OCI-LY3 (cell line): ENCODE measurements at regions not wholly inside any gene's neighbourhood (a gene's known extent, or its start where the extent isn't known, plus 50 kb on each side); places are given as distances from the start of the nearest gene placed in this dataset.

Experiments used
- H2AFZ ChIP-seq: fragments of 200-600, 300-600 bp; shearing (Covaris generic); 2 replicates; pipeline ENCODE4 v1.6.0; 2014; ENCODE audit warnings: antibody characterized with exemption, low read depth, low read length
- H3K27ac ChIP-seq: fragments of 200-600, 300-600 bp; sonication (generic); 2 replicates; pipeline ENCODE4 v1.5.1; 2014; ENCODE audit warnings: mild to moderate bottlenecking, low read length, moderate library complexity, mixed read lengths
- H3K27me3 ChIP-seq: fragments of 200-600, 300-600 bp; sonication (generic); 2 replicates; pipeline ENCODE4 v1.6.1; 2014; ENCODE audit warnings: low read depth, low read length, mixed read lengths
- H3K36me3 ChIP-seq: fragments of 200-600, 300-600 bp; sonication (generic); replicated peaks from 2 replicates; pipeline ENCODE3; 2014; ENCODE audit warnings: low read depth, low read length, mixed read lengths
- H3K4me1 ChIP-seq: fragments of 300-600, 200-600 bp; sonication (generic); 2 replicates; pipeline ENCODE4 v1.6.1; 2014; ENCODE audit warnings: low read length, mixed read lengths
- H3K4me2 ChIP-seq: fragments of 200-600, 300-600 bp; sonication (generic); 2 replicates; pipeline ENCODE4 v1.6.1; 2014; ENCODE audit warnings: low read length, mixed read lengths
- H3K4me3 ChIP-seq: fragments of 300-600, 200-600 bp; sonication (generic); 2 replicates; pipeline ENCODE4 v1.5.1; 2014; ENCODE audit warnings: antibody characterized with exemption, mild to moderate bottlenecking, low read length, moderate library complexity
- H3K79me2 ChIP-seq: fragments of 300-600, 200-600 bp; shearing (Covaris generic); 2 replicates; pipeline ENCODE4 v1.6.1; 2014; ENCODE audit warnings: mild to moderate bottlenecking, low read length, mixed read lengths
- H3K9ac ChIP-seq: fragments of 300-600, 200-600 bp; shearing (Covaris generic); 2 replicates; pipeline ENCODE4 v1.6.0; 2014; ENCODE audit warnings: mild to moderate bottlenecking, low read length, moderate library complexity
- H3K9me3 ChIP-seq: fragments of 200-600, 300-600 bp; shearing (Covaris generic); 2 replicates; pipeline ENCODE4 v1.6.1; 2014; ENCODE audit warnings: low read length, mixed read lengths; ENCODE audit not compliant: insufficient read depth
- H4K20me1 ChIP-seq: fragments of 200-600, 300-600 bp; sonication (generic); 2 replicates; pipeline ENCODE4 v1.6.1; 2016; ENCODE audit warnings: low read length, mixed read lengths; ENCODE audit not compliant: insufficient read depth
- EZH2phosphoT487 ChIP-seq: fragments of 200-600 bp; shearing (Covaris generic); IDR thresholded peaks from 2 replicates; pipeline ENCODE4 v1.6.1; 2018; ENCODE audit warnings: antibody characterized with exemption, mixed run types, low read depth
- TF ChIP-seq, protein P1 (sequence below): fragments of 200-600, 300-600 bp; sonication (generic); IDR thresholded peaks from 2 replicates; pipeline ENCODE4 v1.5.1; 2014; ENCODE audit warnings: antibody characterized with exemption, low read length, low read depth

GRCh38 chr5:174159327-174160114, 114.0 kb downstream of the NSG2 start:
- no peaks in the 10 kb centered on the region for H3K79me2 ChIP-seq
- H3K4me1 ChIP-seq: no peaks in the 10 kb centered on the region
- no peak overlapping the region for H3K27ac ChIP-seq
- H2AFZ ChIP-seq: no peak overlapping the region
- TF ChIP-seq, protein P1, sequence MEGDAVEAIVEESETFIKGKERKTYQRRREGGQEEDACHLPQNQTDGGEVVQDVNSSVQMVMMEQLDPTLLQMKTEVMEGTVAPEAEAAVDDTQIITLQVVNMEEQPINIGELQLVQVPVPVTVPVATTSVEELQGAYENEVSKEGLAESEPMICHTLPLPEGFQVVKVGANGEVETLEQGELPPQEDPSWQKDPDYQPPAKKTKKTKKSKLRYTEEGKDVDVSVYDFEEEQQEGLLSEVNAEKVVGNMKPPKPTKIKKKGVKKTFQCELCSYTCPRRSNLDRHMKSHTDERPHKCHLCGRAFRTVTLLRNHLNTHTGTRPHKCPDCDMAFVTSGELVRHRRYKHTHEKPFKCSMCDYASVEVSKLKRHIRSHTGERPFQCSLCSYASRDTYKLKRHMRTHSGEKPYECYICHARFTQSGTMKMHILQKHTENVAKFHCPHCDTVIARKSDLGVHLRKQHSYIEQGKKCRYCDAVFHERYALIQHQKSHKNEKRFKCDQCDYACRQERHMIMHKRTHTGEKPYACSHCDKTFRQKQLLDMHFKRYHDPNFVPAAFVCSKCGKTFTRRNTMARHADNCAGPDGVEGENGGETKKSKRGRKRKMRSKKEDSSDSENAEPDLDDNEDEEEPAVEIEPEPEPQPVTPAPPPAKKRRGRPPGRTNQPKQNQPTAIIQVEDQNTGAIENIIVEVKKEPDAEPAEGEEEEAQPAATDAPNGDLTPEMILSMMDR: no peak
- no peak for TF ChIP-seq EZH2phosphoT487
- H3K27me3 ChIP-seq: peaks cover 28% of the 10 kb centered on the region
- no peak overlapping the region for H3K4me2 ChIP-seq
- H3K9ac ChIP-seq: no peak overlapping the region
- no peak overlapping the region for H3K4me3 ChIP-seq
- H3K9me3 ChIP-seq: no peaks in the 10 kb centered on the region
- no peaks in the 10 kb centered on the region for H4K20me1 ChIP-seq
- no peaks in the 10 kb centered on the region for H3K36me3 ChIP-seq

GRCh38 chr5:174165406-174165805, 119.9 kb downstream of the NSG2 start:
- Histone ChIP-seq H3K9ac (no peak overlapping the region), H3K4me1 (no peaks in the 10 kb centered on the region), H3K4me3 (no peak overlapping the region), H3K27ac (no peak overlapping the region), H4K20me1 (no peaks in the 10 kb centered on the region), H3K4me2 (no peak overlapping the region), H3K27me3 (peaks cover 9% of the 10 kb centered on the region; the same call in 1 of the 2 replicates), H2AFZ (no peak overlapping the region), H3K9me3 (no peaks in the 10 kb centered on the region), H3K79me2 (no peaks in the 10 kb centered on the region), H3K36me3 (no peaks in the 10 kb centered on the region)
- TF ChIP-seq, protein P1: no peak
- no peak for TF ChIP-seq EZH2phosphoT487

GRCh38 chr5:174166231-174167079, 120.9 kb downstream of the NSG2 start:
- Histone ChIP-seq H2AFZ (no peak overlapping the region), H3K4me1 (no peaks in the 10 kb centered on the region), H3K9me3 (no peaks in the 10 kb centered on the region), H4K20me1 (no peaks in the 10 kb centered on the region), H3K4me2 (no peak overlapping the region), H3K9ac (no peak overlapping the region), H3K79me2 (no peaks in the 10 kb centered on the region), H3K27ac (no peak overlapping the region), H3K4me3 (no peak overlapping the region), H3K36me3 (no peaks in the 10 kb centered on the region), H3K27me3 (peaks cover 9% of the 10 kb centered on the region; the same call in 1 of the 2 replicates)
- TF ChIP-seq EZH2phosphoT487: no peak
- TF ChIP-seq, protein P1: no peak
